ENCODE measurements at regions not wholly inside any gene's neighbourhood (a gene's known extent, or its start where the extent isn't known, plus 50 kb on each side); places are given as distances from the start of the nearest gene placed in this dataset.
"Not testable (repeated sequence)": the region's sequence is repeated elsewhere in the genome, so short reads cannot be mapped to it uniquely, and the experiment has no call there.

GRCh38 chr2:239870863-239871262 is 154.3 kb downstream of the NDUFA10 start:
- in situ Hi-C loops (cut with HindIII; ENCODE audit: low pct_unique_long_range_greater_than_20kb, low sequenced_read_pairs): no loop called here
- DNase-seq (ENCODE audit: low read depth, low spot score): no peak

GRCh38 chr2:239870276-239870675 is 154.9 kb downstream of the NDUFA10 start:
- in situ Hi-C loops (cut with HindIII; ENCODE audit: low pct_unique_long_range_greater_than_20kb, low sequenced_read_pairs): no loop called here
- DNase-seq (ENCODE audit: low read depth, low spot score): no peak

- in situ Hi-C loops (cut with HindIII; ENCODE audit: low pct_unique_long_range_greater_than_20kb, low sequenced_read_pairs): no loop called here
- no peak for DNase-seq (ENCODE audit: low read depth, low spot score)
These were observed 155.6 kb downstream of the NDUFA10 start for GRCh38 chr2:239869272-239870155.

GRCh38 chr2:239868556-239869181 is 156.5 kb downstream of the NDUFA10 start:
- in situ Hi-C loops (cut with HindIII; ENCODE audit: low pct_unique_long_range_greater_than_20kb, low sequenced_read_pairs): no loop called here
- no peak for DNase-seq (ENCODE audit: low read depth, low spot score)

- DNase-seq (ENCODE audit: low read depth, low spot score): no peak
These were observed 158.4 kb downstream of the NDUFA10 start for GRCh38 chr2:239866778-239867177.

GRCh38 chr2:239866350-239866749 is 158.8 kb downstream of the NDUFA10 start:
- in situ Hi-C loops (cut with HindIII; ENCODE audit: low pct_unique_long_range_greater_than_20kb, low sequenced_read_pairs): no loop called here
- no peak for DNase-seq (ENCODE audit: low read depth, low spot score)

More at GRCh38 chr2:239866778-239867177, 158.4 kb downstream of the NDUFA10 start:
- in situ Hi-C loops (cut with HindIII; ENCODE audit: low pct_unique_long_range_greater_than_20kb, low sequenced_read_pairs): no loop called here

GRCh38 chr2:239865856-239866255 is 159.3 kb downstream of the NDUFA10 start:
- in situ Hi-C loops (cut with HindIII; ENCODE audit: low pct_unique_long_range_greater_than_20kb, low sequenced_read_pairs): not testable (repeated sequence)

GRCh38 chr2:239865059-239865639 is 160.0 kb downstream of the NDUFA10 start:
- in situ Hi-C loops (cut with HindIII; ENCODE audit: low pct_unique_long_range_greater_than_20kb, low sequenced_read_pairs): no loop called here
- no peak for DNase-seq (ENCODE audit: low read depth, low spot score)

More at GRCh38 chr2:239865856-239866255, 159.3 kb downstream of the NDUFA10 start:
- DNase-seq (ENCODE audit: low read depth, low spot score): not testable (repeated sequence)

GRCh38 chr2:239864247-239865058 is 160.7 kb downstream of the NDUFA10 start:
- no peak for DNase-seq (ENCODE audit: low read depth, low spot score)
- in situ Hi-C loops (cut with HindIII; ENCODE audit: low pct_unique_long_range_greater_than_20kb, low sequenced_read_pairs): no loop called here

GRCh38 chr2:239862613-239863012 is 162.5 kb downstream of the NDUFA10 start:
- in situ Hi-C loops (cut with HindIII; ENCODE audit: low pct_unique_long_range_greater_than_20kb, low sequenced_read_pairs): no loop called here
- DNase-seq (ENCODE audit: low read depth, low spot score): no peak

- in situ Hi-C loops (cut with HindIII; ENCODE audit: low pct_unique_long_range_greater_than_20kb, low sequenced_read_pairs): no loop called here
- peak; percentile 65 for DNase-seq (ENCODE audit: low read depth, low spot score)
These were observed 167.0 kb downstream of the NDUFA10 start for GRCh38 chr2:239858179-239858578.

- in situ Hi-C loops (cut with HindIII; ENCODE audit: low pct_unique_long_range_greater_than_20kb, low sequenced_read_pairs): no loop called here
- no peak for DNase-seq (ENCODE audit: low read depth, low spot score)
These were observed 167.6 kb downstream of the NDUFA10 start for GRCh38 chr2:239857591-239857990.

GRCh38 chr2:239856620-239857285 is 168.4 kb downstream of the NDUFA10 start:
- DNase-seq (ENCODE audit: low read depth, low spot score): no peak
- in situ Hi-C loops (cut with HindIII; ENCODE audit: low pct_unique_long_range_greater_than_20kb, low sequenced_read_pairs): no loop called here

- DNase-seq (ENCODE audit: low read depth, low spot score): no peak
- in situ Hi-C loops (cut with HindIII; ENCODE audit: low pct_unique_long_range_greater_than_20kb, low sequenced_read_pairs): no loop called here
These were observed 169.1 kb downstream of the NDUFA10 start for GRCh38 chr2:239855863-239856587.

GRCh38 chr2:239854596-239854995 is 170.5 kb downstream of the NDUFA10 start:
- DNase-seq (ENCODE audit: low read depth, low spot score): no peak
- in situ Hi-C loops (cut with HindIII; ENCODE audit: low pct_unique_long_range_greater_than_20kb, low sequenced_read_pairs): no loop called here

- in situ Hi-C loops (cut with HindIII; ENCODE audit: low pct_unique_long_range_greater_than_20kb, low sequenced_read_pairs): no loop called here
- DNase-seq (ENCODE audit: low read depth, low spot score): no peak
These were observed 171.3 kb downstream of the NDUFA10 start for GRCh38 chr2:239853706-239854327.

Data from SK-MEL-5 (cell line).